ENCODE measurements at regions not wholly inside any gene's neighbourhood (a gene's known extent, or its start where the extent isn't known, plus 50 kb on each side); places are given as distances from the start of the nearest gene placed in this dataset.

DNA sequence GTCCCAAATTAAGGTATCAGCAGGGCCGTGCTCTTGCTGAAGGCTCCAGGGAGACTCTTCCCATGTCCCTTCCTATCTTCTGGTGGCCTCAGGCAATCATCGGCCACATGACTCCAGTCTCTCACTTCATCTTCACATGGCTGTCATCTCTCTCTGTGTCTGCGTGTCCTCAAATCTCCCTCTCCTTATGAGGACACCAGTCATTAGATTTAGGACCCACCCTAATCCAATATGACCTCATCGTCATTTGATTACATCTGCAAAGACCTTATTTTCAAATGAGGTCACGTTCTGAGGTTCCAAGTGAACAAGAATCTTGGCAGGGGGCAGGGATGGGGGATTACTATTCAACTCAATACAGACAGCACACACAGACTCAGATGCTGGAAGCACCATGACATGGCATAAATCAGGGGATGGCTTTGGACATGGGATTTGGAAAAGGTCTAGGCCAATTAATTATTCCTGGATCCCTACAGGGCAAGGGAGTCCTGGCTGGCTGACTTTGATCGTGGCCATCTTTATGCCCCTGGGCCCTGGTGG lies 210.0 kb upstream of the SKOR2 start:
- Histone ChIP-seq H3K9me2 (replicated peaks; ENCODE audit: insufficient read depth, low read length) (no peaks in the 10 kb centered on the region), H3K79me2 (ENCODE audit: low read length) (no peaks in the 10 kb centered on the region), H3F3A (ENCODE audit: insufficient read depth, low read length) (no peaks in the 10 kb centered on the region), H3K9ac (ENCODE audit: low read length) (no peak overlapping the region), H3K27me3 (replicated peaks; ENCODE audit: insufficient read depth, low read length) (no peaks in the 10 kb centered on the region), H3K4me1 (ENCODE audit: low read length) (no peaks in the 10 kb centered on the region), H3K36me3 (replicated peaks; ENCODE audit: insufficient read depth, low read length) (no peaks in the 10 kb centered on the region), H3K4me2 (ENCODE audit: low read depth, low read length) (no peak overlapping the region), H4K20me1 (ENCODE audit: insufficient read depth, low read length) (no peaks in the 10 kb centered on the region), H3K4me3 (ENCODE audit: low read length) (no peak overlapping the region), H3K9me3 (replicated peaks; ENCODE audit: insufficient read depth, low read length) (no peaks in the 10 kb centered on the region), H2AFZ (ENCODE audit: low read length) (no peak overlapping the region), H3K27ac (ENCODE audit: low read length) (no peak overlapping the region)
- TF ChIP-seq EZH2 (optimal IDR thresholded peaks at IDR 0.05; ENCODE audit: low read depth, low read length) (no peak), EZH2phosphoT487 (IDR thresholded peaks at IDR 0.05; ENCODE audit: low read length) (no peak), CTCF (IDR thresholded peaks at IDR 0.05; ENCODE audit: low read length) (no peak)
- no peak for DNase-seq

- no peaks in the 10 kb centered on the region for H3K36me3 ChIP-seq (replicated peaks; ENCODE audit: insufficient read depth, low read length)
- no peaks in the 10 kb centered on the region for H3F3A ChIP-seq (ENCODE audit: insufficient read depth, low read length)
- no peaks in the 10 kb centered on the region for H3K9me3 ChIP-seq (replicated peaks; ENCODE audit: insufficient read depth, low read length)
- no peak overlapping the region for H2AFZ ChIP-seq (ENCODE audit: low read length)
- no peaks in the 10 kb centered on the region for H4K20me1 ChIP-seq (ENCODE audit: insufficient read depth, low read length)
- no peak overlapping the region for H3K9ac ChIP-seq (ENCODE audit: low read length)
- H3K4me2 ChIP-seq (ENCODE audit: low read depth, low read length) = no peak overlapping the region
- H3K27ac ChIP-seq (ENCODE audit: low read length) = no peak overlapping the region
- H3K27me3 ChIP-seq (replicated peaks; ENCODE audit: insufficient read depth, low read length) = no peaks in the 10 kb centered on the region
- TF ChIP-seq CTCF (IDR thresholded peaks at IDR 0.05; ENCODE audit: low read length) (no peak), EZH2phosphoT487 (IDR thresholded peaks at IDR 0.05; ENCODE audit: low read length) (no peak), EZH2 (optimal IDR thresholded peaks at IDR 0.05; ENCODE audit: low read depth, low read length) (no peak)
- no peaks in the 10 kb centered on the region for H3K9me2 ChIP-seq (replicated peaks; ENCODE audit: insufficient read depth, low read length)
- H3K4me1 ChIP-seq (ENCODE audit: low read length) = no peaks in the 10 kb centered on the region
- H3K79me2 ChIP-seq (ENCODE audit: low read length) = no peaks in the 10 kb centered on the region
- no peak for DNase-seq
- H3K4me3 ChIP-seq (ENCODE audit: low read length) = no peak overlapping the region
Measured at GRCh38 chr18:47458483-47458882, 207.0 kb upstream of the SKOR2 start.

GRCh38 chr18:47457614-47458013 lies 206.2 kb upstream of the SKOR2 start:
- Histone ChIP-seq H3K9me3 (replicated peaks; ENCODE audit: insufficient read depth, low read length) (no peaks in the 10 kb centered on the region), H3K4me1 (ENCODE audit: low read length) (no peaks in the 10 kb centered on the region), H3K4me3 (ENCODE audit: low read length) (no peak overlapping the region), H3F3A (ENCODE audit: insufficient read depth, low read length) (no peaks in the 10 kb centered on the region), H3K4me2 (ENCODE audit: low read depth, low read length) (no peak overlapping the region), H3K27ac (ENCODE audit: low read length) (no peak overlapping the region), H4K20me1 (ENCODE audit: insufficient read depth, low read length) (no peaks in the 10 kb centered on the region), H3K9ac (ENCODE audit: low read length) (no peak overlapping the region), H3K9me2 (replicated peaks; ENCODE audit: insufficient read depth, low read length) (no peaks in the 10 kb centered on the region), H3K36me3 (replicated peaks; ENCODE audit: insufficient read depth, low read length) (no peaks in the 10 kb centered on the region), H2AFZ (ENCODE audit: low read length) (no peak overlapping the region), H3K79me2 (ENCODE audit: low read length) (no peaks in the 10 kb centered on the region), H3K27me3 (replicated peaks; ENCODE audit: insufficient read depth, low read length) (no peaks in the 10 kb centered on the region)
- DNase-seq = no peak
- TF ChIP-seq CTCF (IDR thresholded peaks at IDR 0.05; ENCODE audit: low read length) = no peak
- TF ChIP-seq EZH2 (optimal IDR thresholded peaks at IDR 0.05; ENCODE audit: low read depth, low read length) = no peak
- TF ChIP-seq EZH2phosphoT487 (IDR thresholded peaks at IDR 0.05; ENCODE audit: low read length) = no peak

Data from MM.1S (cell line).